Forelimb muscle (tissue), 1 donor: ENCODE measurements at regions not wholly inside any gene's neighbourhood (a gene's known extent, or its start where the extent isn't known, plus 50 kb on each side); places are given as distances from the start of the nearest gene placed in this dataset.

Experiments used
- DNase-seq: peaks from one replicate; pipeline ENCODE4 v3.0.0-alpha.2; 2013; ENCODE audit warnings: low read depth

DNA sequence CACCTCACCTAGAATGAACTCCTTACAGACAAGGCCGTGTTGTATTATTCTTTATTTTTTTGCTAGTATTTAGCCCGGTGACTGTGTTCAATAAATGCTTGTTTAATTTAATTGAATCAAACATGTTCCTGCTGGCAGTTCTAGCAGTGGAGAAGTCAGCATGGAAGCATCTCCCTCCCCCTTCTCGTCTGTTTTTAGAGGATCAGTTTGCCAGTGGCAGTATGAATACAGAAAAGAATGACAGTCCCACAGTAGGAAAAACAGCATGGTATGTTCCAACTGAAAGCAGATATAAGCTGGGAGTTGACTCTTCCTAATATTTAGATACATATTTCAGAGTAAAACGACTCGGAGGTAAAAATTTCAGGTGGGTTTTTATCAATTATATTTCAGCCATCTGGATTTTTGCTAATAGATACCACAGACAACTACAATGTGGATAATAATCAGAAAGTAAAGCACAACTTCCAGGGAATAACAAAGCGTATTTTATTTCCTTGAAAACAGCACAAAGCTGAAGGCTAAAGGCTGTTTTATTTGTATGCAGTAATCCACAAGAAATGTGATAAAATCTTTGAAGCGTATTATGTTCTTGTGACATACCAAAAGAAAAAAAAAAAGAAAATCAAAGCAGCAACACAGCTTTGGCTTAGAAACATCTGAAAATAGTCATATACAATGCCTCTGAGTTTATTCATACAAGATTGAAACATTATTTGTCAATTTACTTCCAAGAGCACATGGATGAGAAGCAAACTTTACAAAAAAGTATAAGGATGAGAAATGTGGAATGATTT, 244.5 kb upstream of the KCNMB2 start:
- DNase-seq: no peak

DNA sequence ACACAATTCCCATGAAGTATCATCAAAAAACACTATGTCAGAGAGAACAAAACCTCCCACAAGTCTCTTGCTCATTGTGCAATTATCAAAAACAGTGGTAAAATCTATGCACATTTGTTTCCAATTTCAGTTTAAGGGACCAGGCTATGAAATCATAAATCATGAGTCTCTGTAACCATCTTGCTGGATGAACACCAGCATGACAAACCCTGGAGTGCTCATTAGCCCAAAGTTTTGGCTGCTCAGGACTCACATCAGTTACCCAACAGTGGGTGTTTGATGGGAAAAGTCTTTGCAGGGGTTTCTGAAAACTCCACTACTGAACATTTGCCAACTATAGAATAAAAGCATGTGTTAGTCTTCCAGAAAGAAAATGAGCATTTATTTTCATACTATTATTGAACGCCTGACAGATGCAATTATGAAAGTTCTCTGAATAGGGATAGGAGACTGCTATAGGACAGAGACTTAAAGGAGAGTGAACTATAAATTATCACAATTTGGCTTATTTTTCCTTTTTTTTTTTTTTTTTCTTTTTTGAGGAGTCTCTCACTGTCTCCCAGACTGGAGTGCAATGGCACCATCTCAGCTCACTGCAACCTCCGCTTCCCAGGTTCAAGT, 240.8 kb upstream of the KCNMB2 start:
- peak; percentile 46 for DNase-seq

DNA sequence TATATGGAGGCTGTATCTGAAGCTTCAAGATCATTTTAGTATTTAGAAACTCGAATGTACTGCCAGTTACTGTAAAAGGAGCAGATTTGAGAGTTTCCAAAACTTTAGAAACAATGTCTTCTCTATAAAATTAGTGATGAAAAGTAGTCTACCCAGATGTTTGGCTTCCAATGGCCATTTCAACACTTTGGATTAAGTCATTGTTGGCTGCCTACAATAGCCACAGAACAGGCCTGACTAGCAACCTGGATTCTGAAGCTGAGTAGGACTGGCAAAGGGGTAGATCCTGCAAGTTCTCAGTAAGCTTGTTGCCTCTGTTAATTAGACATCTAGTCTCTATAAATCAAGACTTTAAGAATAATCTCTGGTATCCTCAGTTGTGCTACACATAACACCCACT, 239.0 kb upstream of the KCNMB2 start:
- no peak for DNase-seq

DNA sequence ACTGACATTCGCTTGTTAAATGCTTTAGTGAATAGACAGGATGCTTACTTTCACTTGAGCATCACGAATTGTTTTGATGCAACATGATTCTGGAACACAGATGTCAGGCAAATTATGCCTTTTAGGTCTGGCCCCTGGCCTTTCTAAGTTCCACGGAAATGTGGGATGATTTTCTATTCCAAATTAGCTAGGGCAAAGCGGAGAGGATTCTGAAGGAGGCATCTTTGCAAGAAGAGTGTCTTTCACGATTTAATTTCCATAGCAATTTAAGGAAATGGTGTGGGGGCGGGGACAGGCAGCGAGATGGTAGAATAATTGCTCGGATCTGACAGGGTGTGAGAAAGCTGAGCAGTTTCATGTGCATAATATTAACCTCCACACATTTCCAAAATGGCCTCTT, 238.5 kb upstream of the KCNMB2 start:
- DNase-seq: no peak

DNA sequence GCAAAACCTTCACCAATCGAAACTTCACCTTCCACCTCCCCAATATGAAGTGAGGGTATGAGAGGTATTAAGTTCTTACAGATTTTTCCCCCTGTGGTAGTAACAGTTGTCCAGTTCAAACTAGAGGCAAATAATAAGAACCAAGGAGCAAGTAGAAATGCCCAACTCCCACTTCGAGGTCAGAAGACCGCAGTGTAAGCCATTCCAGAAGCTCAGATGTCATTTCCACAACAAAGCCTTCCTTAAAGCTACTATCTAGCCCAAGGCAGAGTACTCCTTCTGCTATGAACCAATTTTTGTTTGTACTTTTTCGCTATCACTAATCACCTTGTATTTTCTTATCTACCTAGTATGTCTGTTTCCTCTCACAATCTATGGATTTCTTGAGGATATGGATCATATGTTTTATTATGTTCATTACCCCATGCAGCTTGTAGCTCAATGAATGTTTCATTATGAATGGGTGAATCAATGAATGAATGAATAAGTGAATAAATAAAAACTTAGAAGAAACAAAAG, 235.7 kb upstream of the KCNMB2 start:
- no peak for DNase-seq

DNA sequence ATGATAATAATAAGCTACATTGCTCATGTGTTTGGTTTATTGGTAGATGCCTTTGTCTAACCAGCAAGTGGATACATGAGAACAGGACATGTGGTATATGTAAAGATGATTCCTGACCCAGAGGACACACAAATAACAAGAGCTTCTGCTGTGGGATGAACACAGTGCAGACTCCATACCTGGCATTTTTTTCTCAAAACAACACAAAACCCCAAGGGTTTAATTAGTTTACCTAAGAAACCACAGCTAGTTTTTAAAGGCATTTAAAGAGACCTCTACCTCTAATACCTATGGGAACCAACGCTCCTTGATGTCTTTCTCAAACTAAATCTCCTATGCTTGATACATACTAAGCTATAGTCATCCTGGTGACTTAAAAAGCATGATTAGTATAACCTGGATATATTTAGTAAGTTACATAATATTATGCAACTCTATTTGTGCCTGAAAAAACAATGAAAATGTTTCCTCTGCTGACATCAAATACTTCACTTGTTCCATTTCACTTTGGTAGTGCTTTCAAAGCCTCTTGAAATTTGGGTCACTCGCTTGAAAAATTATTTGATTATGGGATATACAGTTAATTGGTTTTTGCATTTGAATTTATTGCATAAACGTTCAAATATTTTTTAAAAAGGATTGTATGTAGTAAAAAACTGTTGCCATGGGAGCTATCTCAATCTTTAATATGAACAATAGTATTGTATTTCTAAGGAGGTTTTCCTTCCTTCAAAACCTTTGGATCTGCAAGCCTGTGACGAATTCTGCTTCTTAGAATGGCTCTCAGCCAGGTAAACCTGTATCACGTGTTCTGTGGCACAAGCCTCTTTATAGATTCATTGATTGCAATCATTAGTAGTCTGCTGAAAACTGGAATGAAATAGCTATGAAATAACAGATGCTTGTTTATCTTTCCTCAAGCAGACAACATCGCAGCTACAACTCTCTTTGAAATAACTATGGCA, 233.0 kb upstream of the KCNMB2 start:
- no peak for DNase-seq

DNA sequence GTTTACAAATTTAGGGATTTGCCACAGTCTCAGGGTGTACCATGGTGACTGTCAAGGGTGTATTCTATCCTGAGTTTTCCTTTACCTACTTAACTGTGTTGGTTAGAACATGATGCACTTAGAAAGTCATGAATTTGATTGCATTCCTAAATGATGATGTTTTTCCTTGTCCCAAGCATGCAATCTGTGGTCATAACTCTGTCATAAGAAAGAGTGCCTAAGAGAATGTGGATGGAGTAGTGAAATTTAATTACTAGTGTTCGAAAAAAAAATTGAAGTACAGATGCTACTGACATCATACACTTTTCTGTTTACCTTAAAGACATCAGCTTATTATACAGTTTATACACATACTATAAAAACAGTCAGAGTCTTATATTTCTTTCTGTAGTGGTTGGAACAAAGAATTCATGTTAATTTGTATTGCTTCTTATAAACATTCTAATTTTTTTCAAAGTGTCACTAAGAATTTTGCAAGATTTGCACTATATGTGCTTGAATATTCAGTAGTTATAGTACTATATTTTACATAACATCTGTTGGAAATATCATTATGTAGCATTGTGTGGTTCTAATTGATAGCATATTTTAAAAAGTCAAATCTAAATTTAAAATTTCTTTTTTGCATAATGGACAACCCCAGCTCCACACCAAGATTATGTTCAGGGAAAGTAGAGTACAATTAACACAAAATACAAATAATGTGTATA, 231.3 kb upstream of the KCNMB2 start:
- DNase-seq: no peak

DNA sequence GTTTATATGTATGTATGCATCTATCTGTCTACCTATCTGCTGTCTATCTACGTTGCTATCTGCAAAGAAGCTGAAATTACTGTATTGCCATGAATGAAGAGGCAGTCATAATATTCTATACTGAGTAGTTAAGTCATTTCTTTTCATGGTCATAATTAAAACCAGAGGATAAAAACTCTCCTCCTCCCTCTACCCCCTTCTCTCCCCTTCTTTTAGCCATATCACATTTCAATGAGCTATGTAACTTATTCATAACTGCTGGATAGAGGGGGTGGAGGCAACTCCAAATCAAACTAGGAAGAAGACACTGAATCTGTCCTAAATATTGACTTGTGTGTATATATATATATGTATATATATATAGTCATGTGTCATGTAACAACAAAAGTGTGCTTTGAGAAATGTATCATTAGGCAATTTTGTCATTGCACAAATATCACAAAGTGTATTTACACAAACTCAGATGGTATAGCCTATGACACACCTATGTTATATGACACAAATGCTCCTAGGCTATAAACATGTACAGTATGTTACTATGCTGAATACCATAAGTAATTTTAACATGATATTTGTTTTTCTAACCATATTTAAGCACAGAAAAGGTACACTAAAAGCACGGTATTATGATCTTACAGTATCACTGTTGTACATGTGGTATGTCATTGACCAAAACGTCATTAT, 229.7 kb upstream of the KCNMB2 start:
- DNase-seq: no peak

DNA sequence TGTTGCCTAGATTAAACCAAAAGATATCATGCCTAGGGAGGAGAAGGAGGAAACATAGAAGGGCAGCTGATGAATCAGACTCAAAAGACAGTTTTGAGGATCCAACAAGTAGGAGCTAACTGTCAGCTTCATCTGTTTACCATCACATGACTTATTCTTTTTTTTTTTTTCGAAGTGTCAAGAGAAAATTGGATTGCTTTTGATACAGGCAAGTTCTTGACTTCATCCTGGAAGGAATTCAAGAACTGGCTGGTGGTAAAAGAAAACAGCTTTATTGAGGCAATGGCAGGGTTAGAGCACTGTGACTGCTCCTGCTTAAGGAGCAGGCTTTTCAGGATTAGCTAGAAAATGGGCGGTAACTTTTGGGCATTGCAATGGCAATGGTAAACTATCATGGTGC, 227.5 kb upstream of the KCNMB2 start:
- DNase-seq: no peak

DNA sequence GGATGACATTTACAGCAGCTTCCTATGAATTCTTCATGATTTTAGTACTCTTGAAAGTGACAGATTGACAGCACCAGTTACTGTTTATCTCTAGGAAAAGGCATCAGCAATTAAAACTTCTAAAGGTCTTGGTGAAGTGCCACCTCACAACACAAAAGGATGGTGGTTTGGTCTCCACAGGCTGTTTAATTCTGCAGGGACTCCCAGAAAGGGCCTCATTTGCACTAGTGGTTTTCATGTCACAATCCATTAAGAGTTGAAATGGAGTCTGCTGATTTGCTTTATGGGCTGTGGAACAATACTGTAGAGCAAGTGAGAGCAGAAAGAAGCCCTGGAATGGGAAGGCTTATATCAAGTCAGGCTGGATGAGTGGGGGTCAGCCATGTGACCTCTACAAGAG, 225.3 kb upstream of the KCNMB2 start:
- no peak for DNase-seq

DNA sequence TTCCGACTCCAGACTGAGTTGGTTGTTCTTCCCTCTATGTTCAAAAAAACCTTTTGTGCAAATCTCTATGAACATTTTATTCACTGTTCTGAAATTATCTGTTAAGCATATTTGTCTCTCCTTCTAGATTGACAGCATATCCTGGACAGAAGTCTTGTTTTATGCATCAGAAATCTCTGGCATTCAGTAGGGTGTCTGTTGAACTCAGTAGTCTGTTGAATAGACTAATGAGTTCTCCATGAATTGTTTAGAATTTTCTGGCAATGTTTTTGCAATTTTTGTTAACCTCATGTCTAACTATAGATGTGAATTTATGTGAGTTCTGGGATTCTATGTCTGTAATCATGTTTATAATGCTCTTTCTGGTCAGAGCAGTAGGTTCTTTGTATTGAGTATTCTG, 222.5 kb upstream of the KCNMB2 start:
- no peak for DNase-seq

DNA sequence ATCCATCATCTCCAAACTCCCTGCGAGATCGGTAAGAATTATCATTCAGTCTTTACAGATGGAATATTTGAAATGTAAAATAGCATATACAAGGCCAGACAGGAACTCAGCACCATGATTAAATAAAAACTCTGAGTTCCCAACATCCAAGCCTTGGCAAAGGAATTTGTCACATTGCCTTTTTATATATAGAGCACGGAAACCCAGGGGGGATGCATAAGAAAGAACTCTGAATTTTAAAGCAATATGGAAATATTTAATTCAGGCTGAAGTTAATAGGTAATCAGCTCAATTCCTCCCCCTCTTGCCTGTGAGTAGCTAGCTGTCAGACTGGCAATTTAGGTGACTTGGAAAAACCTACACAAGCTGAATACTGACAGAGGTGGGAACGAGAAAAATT, 217.9 kb upstream of the KCNMB2 start:
- no peak for DNase-seq

DNA sequence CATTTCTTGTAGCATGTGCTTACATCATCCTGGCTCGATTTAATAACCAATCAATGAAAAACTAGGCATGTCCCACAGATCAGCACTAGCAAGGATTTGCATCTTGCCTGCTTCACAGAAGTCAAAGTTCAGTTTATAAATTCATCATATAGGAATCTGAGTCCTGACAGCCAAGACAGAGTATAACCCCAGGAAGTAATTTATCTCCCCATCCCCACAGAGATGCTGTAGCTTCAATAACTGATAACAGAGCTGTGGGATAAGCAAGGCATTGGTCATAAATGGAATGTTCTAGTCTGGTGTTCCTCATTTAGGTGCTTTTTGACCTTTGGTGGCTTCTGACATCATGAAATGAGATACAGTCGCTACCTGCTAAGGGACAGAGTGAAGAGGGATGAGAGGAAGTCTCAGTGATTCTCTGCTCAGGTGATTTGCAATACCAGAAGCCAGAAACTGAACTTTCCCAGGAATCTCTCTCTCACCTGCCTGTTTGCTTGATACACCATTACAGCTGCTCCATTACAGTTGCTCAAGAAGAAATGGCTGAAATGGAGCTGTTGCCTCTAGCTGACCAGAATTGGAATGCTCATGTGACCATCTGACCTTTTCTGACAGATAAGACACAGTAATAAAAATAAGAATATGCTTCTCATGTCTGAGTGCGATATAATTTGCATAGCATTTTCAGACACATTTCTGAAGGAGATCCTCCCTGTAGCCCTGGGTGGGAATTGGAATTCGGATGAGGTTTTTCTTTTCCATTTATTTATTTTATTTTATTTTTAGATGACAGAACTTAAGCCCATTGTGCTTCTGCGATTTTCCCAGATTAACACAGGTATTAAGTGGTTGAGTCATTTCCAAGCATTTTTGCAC, 217.1 kb upstream of the KCNMB2 start:
- DNase-seq: no peak

DNA sequence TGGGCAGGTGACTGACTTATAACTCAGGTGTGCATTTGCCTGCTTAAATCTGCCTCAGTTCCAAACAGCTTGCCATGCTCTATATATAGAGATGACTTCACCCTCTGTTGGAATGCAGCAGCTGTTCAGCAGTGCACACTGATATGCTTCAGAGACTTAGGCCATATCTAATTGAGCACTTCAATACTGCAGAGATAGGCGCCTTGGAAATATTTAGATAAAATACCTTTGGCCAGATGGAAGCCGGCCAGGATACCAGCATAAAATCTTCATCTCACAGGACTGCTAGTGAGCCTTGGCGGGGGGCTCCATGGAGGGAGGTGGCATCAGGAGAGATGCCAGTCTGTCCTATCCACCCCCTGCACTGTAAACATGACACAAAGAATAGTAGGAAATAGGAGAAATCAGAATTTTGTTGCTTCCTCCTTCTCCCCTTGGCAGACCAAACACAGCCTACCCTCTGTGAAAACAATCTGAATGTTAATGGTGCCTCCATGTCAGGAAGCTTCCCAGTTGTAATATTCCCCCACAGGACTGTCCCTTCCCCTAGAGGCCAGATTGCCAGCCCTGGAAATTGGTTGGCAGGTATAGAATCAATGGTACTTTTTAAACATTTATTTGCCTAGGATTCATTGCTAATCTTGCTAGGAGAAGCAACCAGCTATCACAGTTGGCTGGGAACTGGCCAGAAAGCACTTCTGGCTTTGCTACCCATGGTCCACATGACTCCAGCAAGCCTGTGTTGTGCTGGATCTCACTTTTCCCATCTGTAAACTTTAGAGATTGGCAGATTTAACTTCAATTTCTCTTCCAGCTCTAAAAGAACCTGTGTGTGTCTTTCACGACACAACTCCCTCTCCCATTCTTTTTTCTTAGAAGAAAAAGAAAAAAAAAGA, 215.5 kb upstream of the KCNMB2 start:
- DNase-seq: no peak

DNA sequence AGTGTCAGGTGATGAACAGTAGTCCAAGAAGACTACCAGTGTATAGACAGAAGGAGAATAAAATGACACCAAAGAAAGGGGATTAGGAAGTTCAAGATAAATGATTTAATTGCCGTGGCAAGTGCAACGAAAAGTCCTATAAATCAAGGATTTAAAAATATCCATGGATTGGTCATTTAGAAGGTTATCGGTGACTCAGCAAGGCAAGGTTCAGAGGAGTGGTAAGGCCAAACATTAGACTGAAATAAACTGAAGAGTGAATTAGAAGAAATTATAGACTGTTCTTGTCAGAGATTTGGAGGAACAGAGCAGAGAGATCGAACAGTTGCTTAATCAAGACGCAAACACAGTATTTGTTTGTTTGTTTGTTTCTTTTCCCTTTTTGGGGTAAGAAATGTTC, 211.9 kb upstream of the KCNMB2 start:
- no peak for DNase-seq

DNA sequence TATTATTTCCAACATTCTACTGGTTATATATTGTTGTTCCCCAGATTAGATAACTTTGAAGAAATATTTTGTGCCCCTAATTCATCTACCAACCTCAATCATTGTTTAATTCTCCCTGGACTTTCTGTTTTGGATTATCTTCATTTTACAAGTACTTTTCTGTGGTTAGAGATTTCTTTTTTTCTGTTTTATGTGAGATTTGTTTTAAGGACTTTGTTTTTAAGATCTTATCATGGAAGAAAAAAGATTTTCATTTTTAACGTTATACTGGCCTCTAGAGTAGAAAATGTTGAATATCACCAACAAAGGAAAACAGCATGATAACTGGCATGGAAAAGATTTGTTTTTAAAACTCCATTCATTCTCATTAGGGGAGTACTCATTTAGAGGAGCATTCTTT, 210.9 kb upstream of the KCNMB2 start:
- no peak for DNase-seq

DNA sequence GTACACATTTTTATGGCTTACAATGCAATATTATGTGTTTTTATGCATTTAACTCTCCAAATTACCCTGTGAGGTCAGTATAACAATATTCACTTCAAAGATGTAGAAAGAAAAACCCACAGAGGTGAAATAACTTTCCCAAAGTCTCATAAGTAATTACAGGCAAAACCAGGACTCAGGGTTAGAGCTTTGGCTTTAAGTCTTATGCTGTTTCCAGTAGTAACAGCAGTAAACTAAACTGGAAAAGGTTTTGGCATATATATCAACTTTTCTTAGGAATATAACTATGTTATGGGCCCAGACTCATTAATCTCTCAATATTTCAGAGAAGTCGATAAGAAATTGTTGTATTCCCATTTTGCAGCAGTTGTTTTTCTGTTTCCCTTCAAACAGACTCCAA, 206.3 kb upstream of the KCNMB2 start:
- no peak for DNase-seq

DNA sequence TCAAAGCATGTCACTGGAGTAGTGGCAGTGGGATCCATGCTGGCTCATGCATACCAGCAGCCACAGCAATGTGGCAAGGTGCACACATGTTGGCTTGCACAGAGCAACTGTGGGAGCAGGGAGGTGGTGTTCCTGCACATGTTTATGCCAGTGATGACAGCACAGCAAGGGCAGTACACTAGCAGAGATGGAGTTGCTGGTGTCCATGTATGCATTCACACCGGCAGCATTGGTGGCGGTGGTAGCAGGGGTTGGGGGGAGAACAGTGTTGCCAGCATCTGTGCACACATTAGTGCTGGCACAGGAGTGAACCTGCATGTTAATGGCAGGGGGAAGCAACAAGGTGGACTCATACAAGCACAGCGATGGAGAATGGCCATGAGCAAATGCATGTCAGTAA, 202.0 kb upstream of the KCNMB2 start:
- no peak for DNase-seq

DNA sequence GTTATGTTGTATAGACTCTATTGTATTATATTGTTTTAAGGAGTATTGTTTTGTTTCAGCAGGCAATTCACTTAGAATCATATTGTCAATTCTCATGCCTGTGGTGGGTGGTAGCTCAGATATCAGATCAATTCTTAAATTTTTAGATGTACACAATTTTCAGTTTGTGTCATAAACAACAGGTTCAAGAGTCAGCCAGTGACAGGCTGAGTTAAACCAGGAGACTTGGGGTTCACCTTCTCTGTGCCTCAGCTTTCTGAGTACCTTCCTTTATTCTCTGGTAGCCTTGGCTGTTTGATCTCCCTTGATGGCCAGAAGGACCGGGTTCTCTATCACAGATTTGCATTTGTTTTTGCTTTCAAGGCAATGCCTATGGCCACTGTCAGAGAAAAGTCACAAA, 199.9 kb upstream of the KCNMB2 start:
- no peak for DNase-seq
